IMR-90 (cell line): ENCODE measurements at regions not wholly inside any gene's neighbourhood (a gene's known extent, or its start where the extent isn't known, plus 50 kb on each side); places are given as distances from the start of the nearest gene placed in this dataset.

Experiments
- ATAC-seq: fragments of 200-7000 bp; cut with Tn5 transposase; 2 replicates; pipeline ENCODE4 v1.9.1; 2020; ENCODE audit warnings: low read depth, mild to moderate bottlenecking, moderate library complexity
- BruUV-seq: library from RNA; stranded (reverse); fragments of 400-500 nt; replicated peaks from 2 replicates; lab custom pipeline; 2021; lab: Mats Ljungman, UMichigan
- CTCF ChIA-PET: fragments of 300-600 bp; formaldehyde crosslinking; extraction: SDS; loops from one replicate; lab custom pipeline; 2021; ENCODE audit warnings: antibody characterized with exemption; lab: Yijun Ruan, JAX
- POLR2A ChIA-PET: fragments of 300-600 bp; sonication (Branson Sonifier 250); formaldehyde crosslinking; loops from one replicate; lab custom pipeline; 2022; ENCODE audit warnings: antibody characterized with exemption; ENCODE audit not compliant: unreplicated experiment; lab: Charles Lee
- DNase-seq: peaks from one replicate; pipeline ENCODE4 v3.0.0; 2013
- H2AFZ ChIP-seq: replicated peaks from 2 replicates; pipeline ENCODE3; 2013; ENCODE audit warnings: low read length, mild to moderate bottlenecking; ENCODE audit not compliant: poor library complexity
- H2AK5ac ChIP-seq: 2 replicates; pipeline ENCODE4 v1.6.1; 2013; ENCODE audit warnings: low read depth, low read length, inconsistent platforms
- H2AK9ac ChIP-seq: replicated peaks from 2 replicates; pipeline ENCODE3; 2013; ENCODE audit warnings: mild to moderate bottlenecking, low read depth, low read length, moderate library complexity; ENCODE audit not compliant: poor library complexity
- H2BK120ac ChIP-seq: 2 replicates; pipeline ENCODE4 v1.6.1; 2013; ENCODE audit warnings: low read depth, low read length, inconsistent platforms
- H2BK15ac ChIP-seq: 3 replicates; pipeline ENCODE4 v1.6.1; 2013; ENCODE audit warnings: low read depth, low read length, inconsistent platforms
- H2BK20ac ChIP-seq: 2 replicates; pipeline ENCODE4 v1.6.1; 2013; ENCODE audit warnings: low read depth, mild to moderate bottlenecking, inconsistent platforms, low read length, moderate library complexity
- H2BK5ac ChIP-seq: 2 replicates; pipeline ENCODE4 v1.6.1; 2013; ENCODE audit warnings: mild to moderate bottlenecking, low read depth, low read length, inconsistent platforms; ENCODE audit not compliant: poor library complexity, severe bottlenecking
- H3K14ac ChIP-seq: replicated peaks from 2 replicates; pipeline ENCODE4 v1.6.1; 2013; ENCODE audit warnings: low read depth, low read length, inconsistent platforms
- H3K18ac ChIP-seq: 2 replicates; pipeline ENCODE4 v1.6.1; 2013; ENCODE audit warnings: low read depth, low read length, control low read depth
- H3K23ac ChIP-seq: 2 replicates; pipeline ENCODE4 v1.6.1; 2013; ENCODE audit warnings: low read depth, low read length, inconsistent platforms
- H3K27ac ChIP-seq: 2 replicates; pipeline ENCODE4 v1.5.1; 2013; ENCODE audit warnings: mild to moderate bottlenecking, control low read depth, low read length; ENCODE audit not compliant: insufficient read depth
- H3K27me3 ChIP-seq: 2 replicates; pipeline ENCODE4 v1.6.1; 2013; ENCODE audit warnings: low read length; ENCODE audit not compliant: control insufficient read depth, insufficient read depth
- H3K36me3 ChIP-seq: 2 replicates; pipeline ENCODE4 v1.6.1; 2013; ENCODE audit warnings: low read length, mixed read lengths; ENCODE audit not compliant: control insufficient read depth, insufficient read depth
- H3K4ac ChIP-seq: 2 replicates; pipeline ENCODE4 v1.6.1; 2013; ENCODE audit warnings: low read depth, low read length, inconsistent platforms
- H3K4me1 ChIP-seq: 2 replicates; pipeline ENCODE4 v1.6.1; 2013; ENCODE audit warnings: low read length, mixed read lengths; ENCODE audit not compliant: control insufficient read depth, insufficient read depth
- H3K4me2 ChIP-seq: 2 replicates; pipeline ENCODE4 v1.6.1; 2013; ENCODE audit warnings: low read depth, mild to moderate bottlenecking, control low read depth, low read length, moderate library complexity
- H3K4me3 ChIP-seq: 2 replicates; pipeline ENCODE4 v1.5.1; 2013; ENCODE audit warnings: low read depth, mild to moderate bottlenecking, control low read depth, low read length, moderate library complexity; ENCODE audit not compliant: insufficient read depth
- H3K56ac ChIP-seq: 2 replicates; pipeline ENCODE4 v1.6.1; 2013; ENCODE audit warnings: low read length, inconsistent platforms; ENCODE audit not compliant: insufficient read depth; ENCODE audit errors: extremely low read depth
- H3K79me1 ChIP-seq, 2 experiments: 2 replicates each; pipeline ENCODE4 v1.6.1; 2013; ENCODE audit warnings: low read length in 2 of 2, inconsistent platforms in 1 of 2, low read depth in 1 of 2
- H3K9ac ChIP-seq: 2 replicates; pipeline ENCODE4 v1.6.1; 2013; ENCODE audit warnings: low read depth, low read length, control low read depth
- H3K9me1 ChIP-seq: 2 replicates; pipeline ENCODE4 v1.6.1; 2013; ENCODE audit warnings: low read length, inconsistent platforms; ENCODE audit not compliant: insufficient read depth
- H3K9me3 ChIP-seq: 2 replicates; pipeline ENCODE4 v1.6.1; 2013; ENCODE audit warnings: low read length; ENCODE audit not compliant: control insufficient read depth, insufficient read depth
- H4K20me1 ChIP-seq: 2 replicates; pipeline ENCODE4 v1.6.1; 2013; ENCODE audit warnings: low read length, inconsistent platforms; ENCODE audit not compliant: insufficient read depth
- H4K5ac ChIP-seq: 2 replicates; pipeline ENCODE4 v1.6.1; 2013; ENCODE audit warnings: mild to moderate bottlenecking, low read depth, low read length, control low read depth
- H4K8ac ChIP-seq, 2 experiments: 2 replicates each; pipeline ENCODE4 v1.6.1; 2013; ENCODE audit warnings: low read depth in 2 of 2, low read length in 2 of 2, control low read depth in 1 of 2, inconsistent platforms in 1 of 2
- H4K91ac ChIP-seq: 2 replicates; pipeline ENCODE4 v1.6.1; 2013; ENCODE audit warnings: low read depth, low read length, inconsistent platforms; ENCODE audit not compliant: insufficient read depth
- BHLHE40 ChIP-seq: fragments of 150-350 bp; IDR thresholded peaks from 2 replicates; pipeline ENCODE4 v1.6.1; 2016; ENCODE audit warnings: mild to moderate bottlenecking, low read depth, low read length
- CEBPB ChIP-seq: IDR thresholded peaks from 2 replicates; pipeline ENCODE4 v1.6.1; 2012; ENCODE audit warnings: low read depth, low read length, improper control_type of control experiment
- CHD1 ChIP-seq: IDR thresholded peaks from 2 replicates; pipeline ENCODE4 v1.6.1; 2012; ENCODE audit warnings: low read depth, low read length, improper control_type of control experiment
- FOS ChIP-seq: fragments of 150-350 bp; IDR thresholded peaks from 2 replicates; pipeline ENCODE4 v1.6.1; 2016; ENCODE audit warnings: low read depth, low read length
- MAFK ChIP-seq: IDR thresholded peaks from 2 replicates; pipeline ENCODE4 v1.6.1; 2012; ENCODE audit warnings: low read depth, low read length, improper control_type of control experiment
- MAZ ChIP-seq: IDR thresholded peaks from 2 replicates; pipeline ENCODE4 v1.6.1; 2012; ENCODE audit warnings: low read depth, mild to moderate bottlenecking, low read length, improper control_type of control experiment, moderate library complexity, borderline replicate concordance
- MXI1 ChIP-seq: IDR thresholded peaks from 2 replicates; pipeline ENCODE4 v1.6.1; 2012; ENCODE audit warnings: low read depth, mild to moderate bottlenecking, low read length, moderate library complexity, borderline replicate concordance
- NFE2L2 ChIP-seq: fragments of 150-350 bp; IDR thresholded peaks from 2 replicates; pipeline ENCODE4 v1.6.1; 2016; ENCODE audit warnings: low read depth, mild to moderate bottlenecking, low read length
- POLR2A ChIP-seq: IDR thresholded peaks from 2 replicates; pipeline ENCODE4 v1.6.1; 2012; ENCODE audit warnings: mild to moderate bottlenecking, low read depth, low read length
- RAD21 ChIP-seq: IDR thresholded peaks from 2 replicates; pipeline ENCODE4 v1.6.1; 2012; ENCODE audit warnings: low read length, improper control_type of control experiment
- RCOR1 ChIP-seq: IDR thresholded peaks from 2 replicates; pipeline ENCODE4 v1.6.1; 2012; ENCODE audit warnings: mild to moderate bottlenecking, low read length, improper control_type of control experiment; ENCODE audit not compliant: insufficient replicate concordance
- RFX5 ChIP-seq: IDR thresholded peaks from 2 replicates; pipeline ENCODE4 v1.8.0; 2012; ENCODE audit warnings: low read depth, mild to moderate bottlenecking, low read length, moderate library complexity
- SMC3 ChIP-seq: fragments of 150-350 bp; IDR thresholded peaks from 2 replicates; pipeline ENCODE4 v1.6.1; 2016; ENCODE audit warnings: low read depth, mild to moderate bottlenecking, antibody characterized with exemption, low read length, moderate library complexity
- WGBS, 2 experiments: methylation state at CpG; one replicate each; pipeline versions ENCODE4 v1.1.5 to v1.1.7; 2013; ENCODE audit warnings: missing lambda C conversion rate in 2 of 2; ENCODE audit not compliant: insufficient read length in 1 of 2; ENCODE audit errors: extremely low coverage in 2 of 2; 5-methylcytosine and 5-hydroxymethylcytosine counted together
- dilution Hi-C: fragments of 300-500 bp; cut with HindIII; formaldehyde crosslinking; loops from one replicate; pipeline ENCODE4 v1.14.3; 2018; ENCODE audit warnings: low sequenced_read_pairs; ENCODE audit not compliant: unreplicated experiment
- in situ Hi-C: fragments of 300-500 bp; cut with MboI; formaldehyde crosslinking; loops from 3 replicates; pipeline ENCODE4 v1.14.3; 2019; ENCODE audit warnings: low sequenced_read_pairs, inconsistent platforms, mixed read lengths
- intact Hi-C: fragments of 100-400 bp; cut with micrococcal nuclease; formaldehyde crosslinking; loops from 2 replicates; pipeline ENCODE4 v1.10.0; 2022
- TF ChIP-seq, protein P1 (sequence below): fragments of 150-350 bp; IDR thresholded peaks from 2 replicates; pipeline ENCODE4 v1.6.1; 2016; ENCODE audit warnings: low read depth, mild to moderate bottlenecking, low read length, moderate library complexity, borderline replicate concordance
- TF ChIP-seq, protein P2 (sequence below): fragments of 150-350 bp; IDR thresholded peaks from 2 replicates; pipeline ENCODE4 v1.6.1; 2017; ENCODE audit warnings: mild to moderate bottlenecking, antibody characterized with exemption, low read length, low read depth
- TF ChIP-seq, protein P3 (sequence below): conservative IDR thresholded peaks from 2 replicates; pipeline ENCODE4 v1.5.1; 2012; ENCODE audit warnings: mild to moderate bottlenecking, low read depth, low read length, improper control_type of control experiment

DNA sequence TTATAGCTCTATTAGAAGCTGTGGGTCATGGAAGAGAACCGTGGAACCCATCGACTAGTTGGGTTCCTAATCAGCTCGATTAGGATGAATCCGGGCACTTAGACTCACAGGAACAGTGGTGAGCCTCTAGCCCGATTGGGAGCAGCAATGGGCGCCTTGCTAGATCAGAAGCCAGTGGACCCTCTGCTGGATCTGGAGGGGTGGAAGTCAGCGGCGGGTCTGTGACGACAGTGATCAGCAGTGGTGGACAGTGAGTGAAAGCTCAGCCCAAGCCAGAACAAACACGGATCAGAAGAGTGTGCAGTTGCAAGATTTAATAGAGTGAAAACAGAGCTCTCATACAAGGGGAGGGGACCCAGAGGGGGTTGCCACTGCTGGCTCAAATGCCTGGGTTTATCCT is 1170.2 kb downstream of the OTOL1 start:
- Histone ChIP-seq H4K8ac (no peak overlapping the region), H2BK120ac (no peak overlapping the region), H2AK5ac (no peak overlapping the region), H3K18ac (no peak overlapping the region), H2AK9ac (no peak overlapping the region), H3K9me3 (no peaks in the 10 kb centered on the region), H2AFZ (no peak overlapping the region), H3K27me3 (no peaks in the 10 kb centered on the region), H3K4me2 (no peak overlapping the region), H3K4ac (no peak overlapping the region), H3K56ac (no peak overlapping the region), H2BK15ac (no peak overlapping the region), H3K9ac (no peak overlapping the region), H4K91ac (no peak overlapping the region), H3K14ac (no peak overlapping the region), H4K5ac (no peak overlapping the region), H3K23ac (no peak overlapping the region), H4K20me1 (no peaks in the 10 kb centered on the region), H3K9me1 (no peaks in the 10 kb centered on the region), H3K4me1 (no peaks in the 10 kb centered on the region), H3K36me3 (no peaks in the 10 kb centered on the region), H3K79me1 (no peaks in the 10 kb centered on the region), H2BK5ac (no peak overlapping the region), H3K27ac (no peak overlapping the region), H3K4me3 (no peak overlapping the region), H2BK20ac (no peak overlapping the region)
- dilution Hi-C loops (no loop called here), in situ Hi-C loops (no loop called here), intact Hi-C loops (no loop called here)
- ChIA-PET CTCF (no interaction called here), POLR2A (no interaction called here)
- 100% methylated on average over 2 of the region's 10 CpGs; no CpG with 5 or more reads in 1 of the 2 experiments for WGBS, 2 experiments
- ATAC-seq (no peak), DNase-seq (no peak)
- no TSS peak for BruUV-seq
- TF ChIP-seq CEBPB (no peak), RAD21 (no peak), RCOR1 (no peak), RFX5 (no peak), MAFK (no peak), POLR2A (no peak), FOS (no peak), MXI1 (no peak), NFE2L2 (no peak), MAZ (no peak), CHD1 (no peak), BHLHE40 (no peak), SMC3 (no peak)
- TF ChIP-seq, protein P1, sequence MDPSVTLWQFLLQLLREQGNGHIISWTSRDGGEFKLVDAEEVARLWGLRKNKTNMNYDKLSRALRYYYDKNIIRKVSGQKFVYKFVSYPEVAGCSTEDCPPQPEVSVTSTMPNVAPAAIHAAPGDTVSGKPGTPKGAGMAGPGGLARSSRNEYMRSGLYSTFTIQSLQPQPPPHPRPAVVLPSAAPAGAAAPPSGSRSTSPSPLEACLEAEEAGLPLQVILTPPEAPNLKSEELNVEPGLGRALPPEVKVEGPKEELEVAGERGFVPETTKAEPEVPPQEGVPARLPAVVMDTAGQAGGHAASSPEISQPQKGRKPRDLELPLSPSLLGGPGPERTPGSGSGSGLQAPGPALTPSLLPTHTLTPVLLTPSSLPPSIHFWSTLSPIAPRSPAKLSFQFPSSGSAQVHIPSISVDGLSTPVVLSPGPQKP, result no peak
- TF ChIP-seq, protein P2, sequence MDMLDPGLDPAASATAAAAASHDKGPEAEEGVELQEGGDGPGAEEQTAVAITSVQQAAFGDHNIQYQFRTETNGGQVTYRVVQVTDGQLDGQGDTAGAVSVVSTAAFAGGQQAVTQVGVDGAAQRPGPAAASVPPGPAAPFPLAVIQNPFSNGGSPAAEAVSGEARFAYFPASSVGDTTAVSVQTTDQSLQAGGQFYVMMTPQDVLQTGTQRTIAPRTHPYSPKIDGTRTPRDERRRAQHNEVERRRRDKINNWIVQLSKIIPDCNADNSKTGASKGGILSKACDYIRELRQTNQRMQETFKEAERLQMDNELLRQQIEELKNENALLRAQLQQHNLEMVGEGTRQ, result no peak
- TF ChIP-seq, protein P3, sequence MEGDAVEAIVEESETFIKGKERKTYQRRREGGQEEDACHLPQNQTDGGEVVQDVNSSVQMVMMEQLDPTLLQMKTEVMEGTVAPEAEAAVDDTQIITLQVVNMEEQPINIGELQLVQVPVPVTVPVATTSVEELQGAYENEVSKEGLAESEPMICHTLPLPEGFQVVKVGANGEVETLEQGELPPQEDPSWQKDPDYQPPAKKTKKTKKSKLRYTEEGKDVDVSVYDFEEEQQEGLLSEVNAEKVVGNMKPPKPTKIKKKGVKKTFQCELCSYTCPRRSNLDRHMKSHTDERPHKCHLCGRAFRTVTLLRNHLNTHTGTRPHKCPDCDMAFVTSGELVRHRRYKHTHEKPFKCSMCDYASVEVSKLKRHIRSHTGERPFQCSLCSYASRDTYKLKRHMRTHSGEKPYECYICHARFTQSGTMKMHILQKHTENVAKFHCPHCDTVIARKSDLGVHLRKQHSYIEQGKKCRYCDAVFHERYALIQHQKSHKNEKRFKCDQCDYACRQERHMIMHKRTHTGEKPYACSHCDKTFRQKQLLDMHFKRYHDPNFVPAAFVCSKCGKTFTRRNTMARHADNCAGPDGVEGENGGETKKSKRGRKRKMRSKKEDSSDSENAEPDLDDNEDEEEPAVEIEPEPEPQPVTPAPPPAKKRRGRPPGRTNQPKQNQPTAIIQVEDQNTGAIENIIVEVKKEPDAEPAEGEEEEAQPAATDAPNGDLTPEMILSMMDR, result no peak
